ENCODE measurements at regions not wholly inside any gene's neighbourhood (a gene's known extent, or its start where the extent isn't known, plus 50 kb on each side); places are given as distances from the start of the nearest gene placed in this dataset.
A peak's percentile ranks its signal among the peaks of the same experiment; 100 is the strongest.

DNA sequence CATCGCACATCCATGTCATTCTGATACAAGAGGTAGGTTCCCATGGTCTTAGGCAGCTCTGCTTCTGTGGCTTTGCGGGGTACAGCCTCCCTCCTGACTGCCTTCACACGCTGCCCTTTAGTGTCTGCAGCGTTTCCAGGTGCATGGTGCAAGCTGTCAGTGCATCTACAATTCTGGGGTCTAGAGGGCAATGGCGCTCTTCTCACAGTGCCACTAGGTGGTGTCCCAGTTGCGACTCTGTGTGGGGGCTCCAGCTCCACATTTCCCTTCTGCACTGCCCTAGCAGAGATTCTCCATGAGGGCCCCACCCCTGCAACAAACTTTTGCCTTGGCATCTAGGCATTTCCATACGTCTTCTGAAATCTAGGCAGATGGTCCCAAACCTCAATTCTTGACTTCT is 138.2 kb upstream of the BRINP3 start:
- TF ChIP-seq POLR2A (IDR thresholded peaks at IDR 0.05; ENCODE audit: extremely low read depth, insufficient read length), result no peak
- TF ChIP-seq, protein P1, sequence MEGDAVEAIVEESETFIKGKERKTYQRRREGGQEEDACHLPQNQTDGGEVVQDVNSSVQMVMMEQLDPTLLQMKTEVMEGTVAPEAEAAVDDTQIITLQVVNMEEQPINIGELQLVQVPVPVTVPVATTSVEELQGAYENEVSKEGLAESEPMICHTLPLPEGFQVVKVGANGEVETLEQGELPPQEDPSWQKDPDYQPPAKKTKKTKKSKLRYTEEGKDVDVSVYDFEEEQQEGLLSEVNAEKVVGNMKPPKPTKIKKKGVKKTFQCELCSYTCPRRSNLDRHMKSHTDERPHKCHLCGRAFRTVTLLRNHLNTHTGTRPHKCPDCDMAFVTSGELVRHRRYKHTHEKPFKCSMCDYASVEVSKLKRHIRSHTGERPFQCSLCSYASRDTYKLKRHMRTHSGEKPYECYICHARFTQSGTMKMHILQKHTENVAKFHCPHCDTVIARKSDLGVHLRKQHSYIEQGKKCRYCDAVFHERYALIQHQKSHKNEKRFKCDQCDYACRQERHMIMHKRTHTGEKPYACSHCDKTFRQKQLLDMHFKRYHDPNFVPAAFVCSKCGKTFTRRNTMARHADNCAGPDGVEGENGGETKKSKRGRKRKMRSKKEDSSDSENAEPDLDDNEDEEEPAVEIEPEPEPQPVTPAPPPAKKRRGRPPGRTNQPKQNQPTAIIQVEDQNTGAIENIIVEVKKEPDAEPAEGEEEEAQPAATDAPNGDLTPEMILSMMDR (IDR thresholded peaks at IDR 0.05; ENCODE audit: low read depth, low read length), result peak; percentile 7
- no peak for TF ChIP-seq MYC (IDR thresholded peaks at IDR 0.05; ENCODE audit: low read depth, low read length)

Measured in NB4 (cell line).